AG09309 (cell line): ENCODE measurements at regions not wholly inside any gene's neighbourhood (a gene's known extent, or its start where the extent isn't known, plus 50 kb on each side); places are given as distances from the start of the nearest gene placed in this dataset.

ENCODE experiments used
- DNase-seq: peaks from one replicate; pipeline ENCODE4 v3.0.0-alpha.2; 2010; ENCODE audit warnings: low read depth
- H3K4me3 ChIP-seq: 2 replicates; pipeline ENCODE4 v1.5.1; 2011; ENCODE audit warnings: mild to moderate bottlenecking, low read depth, low read length, moderate library complexity; ENCODE audit not compliant: control insufficient read depth
- TF ChIP-seq, protein P1 (sequence below): IDR thresholded peaks from 2 replicates; pipeline ENCODE4 v1.5.1; 2011; ENCODE audit warnings: mild to moderate bottlenecking, low read depth, low read length, inconsistent platforms; ENCODE audit not compliant: insufficient read depth, control insufficient read depth; ENCODE audit errors: missing control alignments

DNA sequence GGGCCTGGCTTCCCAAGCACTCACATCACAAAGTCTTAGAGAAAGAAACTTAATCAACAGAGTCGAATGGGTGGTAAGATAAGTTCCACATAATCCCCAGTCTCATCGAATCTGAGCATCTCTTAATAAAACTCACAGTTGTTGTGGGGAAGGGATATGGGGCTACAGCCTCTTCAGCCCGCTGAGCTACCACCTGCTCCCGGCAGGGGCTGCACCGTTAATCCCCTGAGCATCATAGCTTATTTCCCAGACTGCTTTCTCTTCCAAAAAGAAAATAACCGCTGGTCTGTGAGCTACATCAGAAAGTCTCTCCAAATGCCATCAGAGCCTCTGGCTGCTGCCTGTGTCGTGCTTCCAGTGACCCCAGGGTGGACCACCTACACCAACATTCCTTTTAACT is 139.4 kb upstream of the CELF4 start:
- H3K4me3 ChIP-seq = no peak overlapping the region
- TF ChIP-seq, protein P1, sequence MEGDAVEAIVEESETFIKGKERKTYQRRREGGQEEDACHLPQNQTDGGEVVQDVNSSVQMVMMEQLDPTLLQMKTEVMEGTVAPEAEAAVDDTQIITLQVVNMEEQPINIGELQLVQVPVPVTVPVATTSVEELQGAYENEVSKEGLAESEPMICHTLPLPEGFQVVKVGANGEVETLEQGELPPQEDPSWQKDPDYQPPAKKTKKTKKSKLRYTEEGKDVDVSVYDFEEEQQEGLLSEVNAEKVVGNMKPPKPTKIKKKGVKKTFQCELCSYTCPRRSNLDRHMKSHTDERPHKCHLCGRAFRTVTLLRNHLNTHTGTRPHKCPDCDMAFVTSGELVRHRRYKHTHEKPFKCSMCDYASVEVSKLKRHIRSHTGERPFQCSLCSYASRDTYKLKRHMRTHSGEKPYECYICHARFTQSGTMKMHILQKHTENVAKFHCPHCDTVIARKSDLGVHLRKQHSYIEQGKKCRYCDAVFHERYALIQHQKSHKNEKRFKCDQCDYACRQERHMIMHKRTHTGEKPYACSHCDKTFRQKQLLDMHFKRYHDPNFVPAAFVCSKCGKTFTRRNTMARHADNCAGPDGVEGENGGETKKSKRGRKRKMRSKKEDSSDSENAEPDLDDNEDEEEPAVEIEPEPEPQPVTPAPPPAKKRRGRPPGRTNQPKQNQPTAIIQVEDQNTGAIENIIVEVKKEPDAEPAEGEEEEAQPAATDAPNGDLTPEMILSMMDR = no peak
- DNase-seq = no peak

GRCh38 chr18:37702841-37703240 is 137.2 kb upstream of the CELF4 start:
- DNase-seq = no peak
- no peak overlapping the region for H3K4me3 ChIP-seq
- TF ChIP-seq, protein P1 = no peak

DNA sequence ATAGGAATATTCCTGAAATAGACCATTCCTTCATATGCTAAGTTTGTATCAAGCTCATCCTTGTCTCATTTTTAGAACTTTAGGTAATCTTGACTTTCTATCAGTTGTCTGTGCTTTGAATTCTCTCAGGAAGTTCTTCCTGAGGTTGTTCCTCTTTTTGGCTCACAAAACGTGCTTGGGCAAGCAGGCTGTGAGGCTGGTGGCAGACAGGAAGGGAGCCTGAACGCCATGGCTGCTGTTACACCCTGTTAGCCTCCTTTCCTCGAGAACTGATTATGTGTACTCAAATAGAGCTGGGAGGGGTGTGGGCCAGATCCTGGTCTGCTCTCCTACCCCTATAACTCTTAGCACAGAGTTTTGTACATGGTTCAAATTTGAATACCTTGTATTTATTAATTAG is 136.4 kb upstream of the CELF4 start:
- DNase-seq = no peak
- TF ChIP-seq, protein P1 = no peak
- H3K4me3 ChIP-seq = no peak overlapping the region

DNA sequence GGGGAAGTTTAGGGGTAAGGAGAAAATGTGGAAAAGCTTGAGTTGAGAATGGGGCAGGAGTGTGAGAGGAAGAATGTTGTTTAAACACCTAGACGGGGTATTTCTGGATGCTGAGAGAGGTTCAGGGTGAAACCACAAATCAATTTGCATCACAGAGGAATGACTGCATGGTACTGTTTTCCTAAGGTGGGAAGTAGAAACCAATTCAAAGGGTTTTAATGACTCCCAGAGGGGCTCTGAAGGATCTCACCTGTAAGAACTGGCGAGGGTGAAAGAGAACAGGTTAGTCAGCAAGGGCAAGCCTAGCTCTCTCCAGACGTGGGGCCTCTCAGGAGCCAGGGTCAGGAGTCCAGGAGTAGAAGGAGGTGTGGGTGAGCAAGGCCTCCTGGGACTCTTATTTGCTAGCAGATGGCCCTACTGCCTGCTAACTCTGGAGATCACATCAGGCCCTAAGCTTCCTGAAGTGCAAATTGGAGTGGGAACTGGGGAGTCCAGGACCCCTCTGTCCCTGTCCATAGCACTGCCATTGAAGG is 133.0 kb upstream of the CELF4 start:
- no peak overlapping the region for H3K4me3 ChIP-seq
- no peak for DNase-seq
- TF ChIP-seq, protein P1 = no peak

GRCh38 chr18:37694516-37694915 is 128.9 kb upstream of the CELF4 start:
- no peak overlapping the region for H3K4me3 ChIP-seq
- TF ChIP-seq, protein P1 = no peak
- DNase-seq = no peak

GRCh38 chr18:37691162-37691561 is 125.6 kb upstream of the CELF4 start:
- DNase-seq = no peak
- TF ChIP-seq, protein P1 = no peak
- no peak overlapping the region for H3K4me3 ChIP-seq

GRCh38 chr18:37689841-37690240 is 124.2 kb upstream of the CELF4 start:
- H3K4me3 ChIP-seq = no peak overlapping the region
- DNase-seq = no peak
- TF ChIP-seq, protein P1 = no peak
